ENCODE measurements at regions not wholly inside any gene's neighbourhood (a gene's known extent, or its start where the extent isn't known, plus 50 kb on each side); places are given as distances from the start of the nearest gene placed in this dataset.
"Not testable (repeated sequence)": the region's sequence is repeated elsewhere in the genome, so short reads cannot be mapped to it uniquely, and the experiment has no call there.

GRCh38 chr5:167918813-167919483 is 372.5 kb upstream of the WWC1 start:
- no peak for DNase-seq (ENCODE audit: low spot score)
- intact Hi-C loops (cut with DNase I): no loop called here

- no peak for DNase-seq (ENCODE audit: low spot score)
- intact Hi-C loops (cut with DNase I): no loop called here
Measured at GRCh38 chr5:167920589-167920988, 370.9 kb upstream of the WWC1 start.

GRCh38 chr5:167921796-167922195 is 369.6 kb upstream of the WWC1 start:
- intact Hi-C loops (cut with DNase I): no loop called here
- no peak for DNase-seq (ENCODE audit: low spot score)

- DNase-seq (ENCODE audit: low spot score): no peak
- intact Hi-C loops (cut with DNase I): no loop called here
Measured at GRCh38 chr5:167923396-167923795, 368.0 kb upstream of the WWC1 start.

DNA sequence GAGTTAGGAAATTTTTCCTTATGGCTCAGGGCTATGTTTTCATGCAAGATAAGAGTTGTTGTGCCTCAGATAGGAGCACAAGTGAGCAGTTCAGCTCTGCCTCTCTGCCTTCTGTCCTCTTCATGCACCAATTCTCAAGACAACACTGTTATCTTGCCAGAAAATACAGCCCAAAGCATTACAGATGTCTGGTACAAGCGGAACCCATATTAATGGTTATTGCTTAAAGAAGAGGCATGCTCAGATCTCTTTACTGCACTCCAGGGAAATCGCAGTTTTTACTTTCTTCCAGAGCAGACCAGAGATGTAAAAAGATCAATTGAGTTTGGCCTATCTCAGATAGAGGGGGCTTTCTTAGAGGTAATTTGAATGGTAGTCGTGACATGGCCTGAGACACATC is 361.6 kb upstream of the WWC1 start:
- intact Hi-C loops (cut with DNase I): no loop called here
- no peak for DNase-seq (ENCODE audit: low spot score)

DNA sequence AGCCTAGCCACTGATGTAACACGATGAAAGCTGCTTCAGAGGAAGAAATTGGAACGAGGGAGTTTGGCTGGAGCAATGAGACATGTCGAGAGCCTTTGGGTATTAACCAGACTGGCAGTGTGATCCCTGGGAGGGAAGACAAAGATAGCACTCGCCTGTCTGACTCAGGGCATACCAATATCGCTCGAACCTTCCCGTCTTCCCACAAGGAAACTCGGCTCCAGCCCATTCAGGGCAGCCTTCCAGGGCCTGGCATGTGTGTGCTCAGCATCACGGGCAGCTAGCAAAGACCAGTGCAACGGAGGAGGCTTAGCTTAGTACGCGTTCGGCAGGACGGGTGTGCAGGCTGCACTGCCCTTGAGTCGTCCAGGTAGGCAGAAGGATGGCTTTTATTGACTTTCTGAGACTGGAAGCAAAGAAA is 356.9 kb upstream of the WWC1 start:
- intact Hi-C loops (cut with DNase I): loop anchor here (1.0 kb wide), 1 partner anchor 12 kb away; no protein-coding TSS in a partner anchor
- peak; percentile 89 for DNase-seq (ENCODE audit: low spot score)

GRCh38 chr5:167936022-167936421 is 355.4 kb upstream of the WWC1 start:
- intact Hi-C loops (cut with DNase I): loop anchor here (5.0 kb wide), 2 partner anchors 71 to 86 kb away; no protein-coding TSS in a partner anchor
- no peak for DNase-seq (ENCODE audit: low spot score)

- no peak for DNase-seq (ENCODE audit: low spot score)
- intact Hi-C loops (cut with DNase I): loop anchor here (5.0 kb wide), 2 partner anchors 70 to 85 kb away; no protein-coding TSS in a partner anchor
Measured at GRCh38 chr5:167936944-167937634, 354.4 kb upstream of the WWC1 start.

GRCh38 chr5:167937635-167937998 is 353.8 kb upstream of the WWC1 start:
- intact Hi-C loops (cut with DNase I): loop anchor here (5.0 kb wide), 2 partner anchors 70 to 85 kb away; no protein-coding TSS in a partner anchor
- no peak for DNase-seq (ENCODE audit: low spot score)

- DNase-seq (ENCODE audit: low spot score): no peak
- intact Hi-C loops (cut with DNase I): loop anchor here (5.0 kb wide), 2 partner anchors 68 to 83 kb away; no protein-coding TSS in a partner anchor
Measured at GRCh38 chr5:167939686-167940085, 351.8 kb upstream of the WWC1 start.

- no peak for DNase-seq (ENCODE audit: low spot score)
- intact Hi-C loops (cut with DNase I): no loop called here
Measured at GRCh38 chr5:167940911-167941310, 350.5 kb upstream of the WWC1 start.

- intact Hi-C loops (cut with DNase I); DNase-seq (ENCODE audit: low spot score): not testable (repeated sequence)
Measured at GRCh38 chr5:167941556-167941955, 349.9 kb upstream of the WWC1 start.

DNA sequence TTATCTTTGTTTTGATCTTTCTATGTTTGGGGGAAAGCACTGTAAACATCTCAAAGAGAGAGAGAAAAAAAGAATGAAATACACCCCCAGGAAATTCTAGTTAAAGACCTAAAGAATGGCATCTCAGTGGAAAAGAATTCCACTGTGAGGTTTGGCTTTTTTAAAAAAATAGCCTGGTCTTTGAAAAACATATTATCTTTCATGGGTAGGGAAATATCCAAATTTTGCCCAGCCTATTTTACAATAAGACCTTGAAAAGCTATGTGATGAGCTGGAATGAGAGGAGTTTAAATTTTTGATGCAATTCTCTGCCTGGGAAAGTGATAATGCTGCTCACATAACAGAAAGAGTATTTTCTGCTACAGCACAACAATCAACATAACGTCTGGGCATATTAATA is 348.1 kb upstream of the WWC1 start:
- intact Hi-C loops (cut with DNase I): no loop called here
- DNase-seq (ENCODE audit: low spot score): no peak

GRCh38 chr5:167944121-167944852 is 347.2 kb upstream of the WWC1 start:
- no peak for DNase-seq (ENCODE audit: low spot score)
- intact Hi-C loops (cut with DNase I): no loop called here

DNA sequence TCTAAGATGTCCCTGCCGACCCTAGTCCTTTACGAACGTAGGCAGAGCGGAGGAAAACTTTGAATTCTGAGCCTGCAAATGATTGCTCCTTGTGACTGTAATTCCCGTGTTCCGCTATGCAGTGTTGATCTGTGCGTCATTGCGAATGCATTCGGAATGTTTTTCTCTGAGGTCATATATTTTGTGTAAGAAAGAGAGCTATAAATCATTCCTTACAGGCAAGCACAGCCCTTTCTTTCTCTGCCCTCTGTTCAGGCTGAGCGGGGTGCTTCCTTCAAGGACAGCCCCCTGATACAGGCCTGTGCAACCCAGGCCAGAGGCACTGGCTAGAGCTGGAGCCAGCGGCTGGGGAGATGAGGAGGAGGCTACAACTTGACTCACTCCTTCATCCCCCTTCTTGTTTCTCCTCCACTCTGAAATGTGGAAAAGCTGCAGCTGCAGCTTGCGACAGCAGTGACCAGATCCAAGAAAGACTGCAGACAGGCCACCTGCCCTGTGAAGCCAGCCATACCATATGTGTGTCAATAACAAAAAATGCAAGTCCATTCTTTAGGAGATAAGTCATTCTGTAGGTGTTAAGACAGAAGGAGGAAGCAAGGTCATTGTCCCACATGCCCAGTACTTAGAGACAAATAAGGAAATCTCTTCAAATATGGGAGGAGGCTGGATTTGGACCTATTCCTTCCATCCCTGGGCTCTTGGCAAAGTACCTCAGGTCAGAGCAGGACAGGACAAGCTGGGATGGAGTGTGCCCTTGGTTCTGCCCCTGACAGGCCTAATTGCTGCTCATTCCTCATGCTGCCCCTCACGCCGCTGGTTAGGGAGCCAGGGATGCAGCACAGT is 345.7 kb upstream of the WWC1 start:
- no peak for DNase-seq (ENCODE audit: low spot score)
- intact Hi-C loops (cut with DNase I): loop anchor here (1.0 kb wide), 1 partner anchor 11 kb away; no protein-coding TSS in a partner anchor

DNA sequence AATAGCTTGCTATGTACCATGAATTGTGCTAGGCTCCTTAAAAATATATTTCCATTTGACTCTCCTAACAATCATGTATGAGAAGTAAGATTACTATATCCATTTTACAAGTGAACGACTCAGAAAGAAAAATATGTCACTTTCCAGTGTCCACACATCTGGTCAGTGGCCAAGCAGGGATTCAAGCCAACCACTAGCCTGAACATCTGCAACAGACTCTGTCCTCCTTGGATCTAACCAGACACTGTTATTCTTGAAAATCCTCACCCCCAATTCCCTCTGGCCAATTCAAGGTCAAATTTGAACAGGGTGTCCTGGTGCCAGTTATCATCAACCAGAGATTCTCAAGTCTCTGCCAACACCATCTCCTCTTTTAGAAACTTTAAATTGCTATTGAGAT is 344.1 kb upstream of the WWC1 start:
- intact Hi-C loops (cut with DNase I): no loop called here
- no peak for DNase-seq (ENCODE audit: low spot score)

DNA sequence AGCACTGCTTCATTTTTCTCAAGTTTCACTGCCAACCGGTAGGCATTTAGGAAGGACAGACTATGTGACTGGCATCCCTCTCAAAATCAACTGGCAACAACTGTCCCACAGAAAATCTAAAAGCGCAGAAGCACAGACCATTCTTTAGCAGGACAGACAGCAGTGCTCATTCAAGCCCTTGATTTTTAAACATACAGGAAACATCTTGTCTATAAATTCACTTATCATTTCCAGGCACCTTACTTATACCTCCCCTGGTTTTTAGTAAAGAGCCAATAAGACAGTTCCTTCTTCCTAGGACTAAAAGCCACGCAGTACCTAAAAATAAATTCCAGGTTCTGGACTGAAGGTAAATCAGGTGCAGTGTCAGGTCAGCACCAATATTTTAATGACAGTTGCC is 343.2 kb upstream of the WWC1 start:
- intact Hi-C loops (cut with DNase I): no loop called here
- no peak for DNase-seq (ENCODE audit: low spot score)

GRCh38 chr5:167949435-167949834 is 342.0 kb upstream of the WWC1 start:
- intact Hi-C loops (cut with DNase I): no loop called here
- DNase-seq (ENCODE audit: low spot score): no peak

- intact Hi-C loops (cut with DNase I): no loop called here
- no peak for DNase-seq (ENCODE audit: low spot score)
Measured at GRCh38 chr5:167950126-167950721, 341.2 kb upstream of the WWC1 start.

Data from cardiac septum (tissue), 1 donor.